ENCODE measurements at regions not wholly inside any gene's neighbourhood (a gene's known extent, or its start where the extent isn't known, plus 50 kb on each side); places are given as distances from the start of the nearest gene placed in this dataset.

DNA sequence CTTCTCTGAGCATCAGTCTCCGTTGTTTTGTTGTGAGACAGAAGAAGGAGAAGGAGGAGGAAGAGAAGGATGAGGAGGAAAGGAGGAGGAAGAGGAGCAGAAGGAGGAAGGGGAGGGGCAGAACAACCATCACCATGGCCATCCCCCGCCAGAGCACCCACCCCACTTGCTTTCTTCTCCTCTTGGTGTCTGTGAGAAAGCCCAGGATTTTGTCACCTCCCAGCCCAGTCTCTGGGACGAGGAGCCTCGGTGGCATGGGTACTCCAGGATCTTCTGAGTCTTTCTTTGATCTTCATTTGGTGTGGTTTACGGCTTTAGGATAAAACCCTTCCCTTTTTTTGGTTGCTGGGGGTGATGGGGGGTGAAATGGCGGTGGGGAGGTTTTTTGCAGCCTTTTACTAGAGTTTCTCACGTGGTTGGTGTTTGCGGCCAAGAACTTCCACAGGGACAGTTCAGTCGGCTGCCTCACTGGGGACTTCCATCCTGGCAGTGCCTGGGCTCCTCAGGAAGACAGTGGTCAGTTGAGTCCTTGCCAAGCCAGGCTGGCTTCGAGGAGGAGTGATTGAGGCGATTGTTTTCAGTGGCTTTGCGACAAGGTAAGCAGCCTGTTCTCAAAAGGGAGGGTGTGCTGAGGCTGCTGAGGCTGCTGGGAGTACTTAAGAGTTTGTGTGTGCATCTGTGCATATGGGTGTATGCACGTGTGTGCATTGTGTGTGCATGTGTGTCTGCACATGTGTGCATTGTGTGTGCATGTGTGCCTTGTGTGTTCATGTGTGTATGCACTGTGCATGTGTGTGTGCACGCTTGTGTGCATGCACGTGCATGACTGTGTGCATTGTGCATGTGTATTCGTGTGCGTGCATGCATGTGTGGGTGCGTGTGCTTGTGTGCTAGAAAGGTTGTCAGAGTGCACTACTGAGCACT lies 567.5 kb downstream of the TBC1D22A start:
- H3K9ac ChIP-seq (ENCODE audit: low read depth, low read length, poor library complexity), result peak overlapping the region; percentile 38
- no peak overlapping the region for H2BK15ac ChIP-seq (ENCODE audit: low read length)
- H2BK120ac ChIP-seq (ENCODE audit: low read depth, low read length), result no peak overlapping the region
- no peak overlapping the region for H2AK5ac ChIP-seq (ENCODE audit: low read depth, low read length)
- peaks cover 0 to 2% of the 10 kb centered on the region in 2 donors for H3K36me3 ChIP-seq (replicated peaks in 1 of 2; ENCODE audit: control insufficient read depth in 2 of 2, insufficient read depth in 2 of 2, low read length in 2 of 2)
- H2BK12ac ChIP-seq (ENCODE audit: low read length), result no peak overlapping the region
- H3K27ac ChIP-seq (replicated peaks; ENCODE audit: low read length), result no peak overlapping the region
- no peak overlapping the region for H3K18ac ChIP-seq (ENCODE audit: low read length)
- DNase-seq (ENCODE audit: low spot score), result no peak
- no peak overlapping the region for H2AFZ ChIP-seq (ENCODE audit: low read length)
- peak overlapping the region in 1 of 2 donors; percentile 57 for H3K4me3 ChIP-seq (ENCODE audit: low read length in 2 of 2)
- H3K4ac ChIP-seq (ENCODE audit: low read length), result no peak overlapping the region
- no peak overlapping the region for H3K4me2 ChIP-seq (ENCODE audit: insufficient read depth, low read length, poor library complexity, severe bottlenecking)
- H4K8ac ChIP-seq (ENCODE audit: low read depth, low read length), result no peak overlapping the region
- no peak overlapping the region for H4K91ac ChIP-seq (ENCODE audit: low read depth, low read length, poor library complexity)
- H3K9me3 ChIP-seq (replicated peaks in 1 of 2; ENCODE audit: control insufficient read depth in 2 of 2, insufficient read depth in 1 of 2, low read depth in 1 of 2, low read length in 2 of 2), result peaks cover 0 to 53% of the 10 kb centered on the region in 2 donors
- no peak overlapping the region for H3K14ac ChIP-seq (ENCODE audit: low read length)
- peak overlapping the region; percentile 43 for H3K23ac ChIP-seq (ENCODE audit: low read depth, low read length, poor library complexity)
- no peaks in the 10 kb centered on the region for H3K79me1 ChIP-seq (ENCODE audit: low read depth, low read length)
- peaks cover 0 to 10% (median 0%) of the 10 kb centered on the region in 3 experiments for H3K27me3 ChIP-seq (ENCODE audit: control insufficient read depth in 3 of 3, insufficient read depth in 3 of 3, low read depth in 1 of 3, low read length in 3 of 3)
- no CpG with 5 or more reads among the region's 18 CpGs for WGBS, 2 donors (ENCODE audit: extremely low coverage in 2 of 2, insufficient read length in 2 of 2, insufficient replicate concordance in 1 of 2)
- H3K4me1 ChIP-seq (ENCODE audit: control insufficient read depth in 2 of 2, insufficient read depth in 1 of 2, low read depth in 1 of 2, low read length in 2 of 2), result no peaks in the 10 kb centered on the region
- no peak overlapping the region for H2BK5ac ChIP-seq (ENCODE audit: low read length)

DNA sequence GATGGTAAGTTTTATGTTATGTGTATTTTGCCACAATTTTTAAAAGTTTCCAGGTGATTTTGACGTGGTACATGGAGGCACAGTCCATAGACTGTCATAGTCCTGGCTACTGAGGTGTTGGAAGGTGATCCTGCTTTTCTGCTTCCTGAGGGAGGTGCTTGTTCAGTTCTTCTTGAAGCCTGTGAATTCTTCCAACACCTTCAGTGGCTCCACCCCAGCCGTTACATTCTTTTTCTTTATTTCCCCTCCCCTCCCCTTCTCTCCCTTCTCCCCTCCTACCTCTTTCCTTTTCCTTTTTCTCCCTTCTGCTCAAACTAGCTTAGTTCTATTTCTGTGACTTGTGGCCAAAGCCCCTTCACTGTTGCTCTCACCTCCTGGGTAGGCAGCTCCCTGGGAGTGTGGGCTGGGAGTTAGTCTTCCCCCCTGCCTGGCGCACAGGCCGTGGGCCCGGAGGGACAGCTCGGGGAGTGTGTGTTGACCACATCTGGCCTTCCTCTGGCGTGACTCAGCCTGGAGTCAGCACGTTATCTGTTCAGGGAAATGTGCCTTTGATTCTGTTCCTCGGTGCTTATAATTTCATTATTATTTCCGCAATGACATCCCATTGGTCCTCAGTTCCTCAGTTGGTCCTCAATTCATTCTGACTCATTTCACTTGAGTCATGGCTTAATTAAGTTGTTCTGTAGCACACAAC lies 566.2 kb downstream of the TBC1D22A start:
- no peak overlapping the region for H2BK5ac ChIP-seq (ENCODE audit: low read length)
- no peak overlapping the region for H3K4ac ChIP-seq (ENCODE audit: low read length)
- H3K4me2 ChIP-seq (ENCODE audit: insufficient read depth, low read length, poor library complexity, severe bottlenecking), result no peak overlapping the region
- DNase-seq (ENCODE audit: low spot score), result no peak
- no peak overlapping the region for H2BK120ac ChIP-seq (ENCODE audit: low read depth, low read length)
- H3K36me3 ChIP-seq (replicated peaks in 1 of 2; ENCODE audit: control insufficient read depth in 2 of 2, insufficient read depth in 2 of 2, low read length in 2 of 2), result peaks cover 0 to 2% of the 10 kb centered on the region in 2 donors
- H3K23ac ChIP-seq (ENCODE audit: low read depth, low read length, poor library complexity), result no peak overlapping the region
- H4K8ac ChIP-seq (ENCODE audit: low read depth, low read length), result no peak overlapping the region
- no peak overlapping the region for H2BK12ac ChIP-seq (ENCODE audit: low read length)
- no peaks in the 10 kb centered on the region for H3K4me1 ChIP-seq (ENCODE audit: control insufficient read depth in 2 of 2, insufficient read depth in 1 of 2, low read depth in 1 of 2, low read length in 2 of 2)
- H3K9ac ChIP-seq (ENCODE audit: low read depth, low read length, poor library complexity), result no peak overlapping the region
- no peak overlapping the region for H3K27ac ChIP-seq (replicated peaks; ENCODE audit: low read length)
- H2AK5ac ChIP-seq (ENCODE audit: low read depth, low read length), result no peak overlapping the region
- H2AFZ ChIP-seq (ENCODE audit: low read length), result no peak overlapping the region
- peak overlapping the region in 1 of 2 donors; percentile 43 for H3K4me3 ChIP-seq (ENCODE audit: low read length in 2 of 2)
- WGBS, 2 donors (ENCODE audit: extremely low coverage in 2 of 2, insufficient read length in 2 of 2, insufficient replicate concordance in 1 of 2), result no CpG with 5 or more reads among the region's 10 CpGs
- H2BK15ac ChIP-seq (ENCODE audit: low read length), result no peak overlapping the region
- H3K79me1 ChIP-seq (ENCODE audit: low read depth, low read length), result no peaks in the 10 kb centered on the region
- peaks cover 0 to 10% (median 0%) of the 10 kb centered on the region in 3 experiments for H3K27me3 ChIP-seq (ENCODE audit: control insufficient read depth in 3 of 3, insufficient read depth in 3 of 3, low read depth in 1 of 3, low read length in 3 of 3)
- peak overlapping the region; percentile 42 for H3K14ac ChIP-seq (ENCODE audit: low read length)
- H3K18ac ChIP-seq (ENCODE audit: low read length), result no peak overlapping the region
- no peak overlapping the region for H4K91ac ChIP-seq (ENCODE audit: low read depth, low read length, poor library complexity)
- H3K9me3 ChIP-seq (replicated peaks in 1 of 2; ENCODE audit: control insufficient read depth in 2 of 2, insufficient read depth in 1 of 2, low read depth in 1 of 2, low read length in 2 of 2), result peaks cover 0 to 56% of the 10 kb centered on the region in 2 donors

DNA sequence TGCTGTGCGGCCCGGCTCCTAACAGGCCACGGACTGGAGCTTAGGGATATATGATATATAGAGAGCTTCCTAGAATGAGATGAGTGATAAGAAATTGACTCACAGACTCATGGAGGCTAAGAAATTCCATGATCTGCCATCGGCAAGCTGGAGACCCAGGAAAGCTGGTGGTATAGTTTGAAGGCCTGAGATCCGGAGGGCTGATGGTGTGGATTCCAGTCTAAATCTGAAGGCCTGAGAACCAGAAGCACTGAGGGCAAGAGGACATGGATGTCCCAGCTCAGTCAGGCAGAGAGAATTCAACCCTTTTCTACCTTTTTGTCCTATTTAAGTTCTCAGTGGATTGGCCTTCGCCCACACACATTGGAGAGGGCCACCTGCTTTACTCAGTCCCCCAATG lies 564.8 kb downstream of the TBC1D22A start:
- no peak overlapping the region for H3K4me2 ChIP-seq (ENCODE audit: insufficient read depth, low read length, poor library complexity, severe bottlenecking)
- H2AK5ac ChIP-seq (ENCODE audit: low read depth, low read length), result no peak overlapping the region
- H2BK15ac ChIP-seq (ENCODE audit: low read length), result no peak overlapping the region
- no peak overlapping the region for H3K18ac ChIP-seq (ENCODE audit: low read length)
- no peak overlapping the region for H4K91ac ChIP-seq (ENCODE audit: low read depth, low read length, poor library complexity)
- H2BK12ac ChIP-seq (ENCODE audit: low read length), result no peak overlapping the region
- peaks cover 0 to 2% of the 10 kb centered on the region in 2 donors for H3K36me3 ChIP-seq (replicated peaks in 1 of 2; ENCODE audit: control insufficient read depth in 2 of 2, insufficient read depth in 2 of 2, low read length in 2 of 2)
- H3K27me3 ChIP-seq (ENCODE audit: control insufficient read depth in 3 of 3, insufficient read depth in 3 of 3, low read depth in 1 of 3, low read length in 3 of 3), result peaks cover 0 to 10% (median 0%) of the 10 kb centered on the region in 3 experiments
- no peak overlapping the region for H3K9ac ChIP-seq (ENCODE audit: low read depth, low read length, poor library complexity)
- no peaks in the 10 kb centered on the region for H3K4me1 ChIP-seq (ENCODE audit: control insufficient read depth in 2 of 2, insufficient read depth in 1 of 2, low read depth in 1 of 2, low read length in 2 of 2)
- no peak overlapping the region for H2BK5ac ChIP-seq (ENCODE audit: low read length)
- peaks cover 0 to 58% of the 10 kb centered on the region in 2 donors for H3K9me3 ChIP-seq (replicated peaks in 1 of 2; ENCODE audit: control insufficient read depth in 2 of 2, insufficient read depth in 1 of 2, low read depth in 1 of 2, low read length in 2 of 2)
- H2AFZ ChIP-seq (ENCODE audit: low read length), result no peak overlapping the region
- no peak overlapping the region for H3K4me3 ChIP-seq (ENCODE audit: low read length in 2 of 2)
- H3K14ac ChIP-seq (ENCODE audit: low read length), result no peak overlapping the region
- WGBS, 2 donors (ENCODE audit: extremely low coverage in 2 of 2, insufficient read length in 2 of 2, insufficient replicate concordance in 1 of 2), result no CpG with 5 or more reads among the region's 6 CpGs
- no peaks in the 10 kb centered on the region for H3K79me1 ChIP-seq (ENCODE audit: low read depth, low read length)
- no peak overlapping the region for H3K4ac ChIP-seq (ENCODE audit: low read length)
- no peak overlapping the region for H4K8ac ChIP-seq (ENCODE audit: low read depth, low read length)
- no peak for DNase-seq (ENCODE audit: low spot score)
- no peak overlapping the region for H3K23ac ChIP-seq (ENCODE audit: low read depth, low read length, poor library complexity)
- no peak overlapping the region for H2BK120ac ChIP-seq (ENCODE audit: low read depth, low read length)
- no peak overlapping the region for H3K27ac ChIP-seq (replicated peaks; ENCODE audit: low read length)

DNA sequence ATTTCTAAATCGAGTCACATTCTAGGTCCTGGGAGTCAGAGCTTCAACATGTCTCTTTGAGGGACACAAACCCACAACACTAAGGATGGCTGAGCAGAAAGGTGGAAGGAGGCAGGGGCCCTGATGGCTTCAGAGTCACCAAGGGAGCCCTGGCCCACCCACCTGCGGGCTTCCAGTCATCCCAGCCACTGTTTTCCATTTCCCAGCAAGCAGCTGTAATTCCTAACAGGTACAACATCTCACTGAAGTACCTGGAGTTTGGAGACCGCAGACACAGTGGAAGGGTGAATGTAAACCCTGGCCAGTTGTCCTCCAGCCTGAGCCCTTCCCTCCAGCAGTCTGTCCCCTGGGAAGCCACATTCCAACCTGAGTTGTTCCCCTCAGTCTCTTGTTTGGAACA lies 562.8 kb downstream of the TBC1D22A start:
- Histone ChIP-seq H3K4ac (ENCODE audit: low read length) (no peak overlapping the region), H4K8ac (ENCODE audit: low read depth, low read length) (no peak overlapping the region), H3K4me1 (ENCODE audit: control insufficient read depth in 2 of 2, insufficient read depth in 1 of 2, low read depth in 1 of 2, low read length in 2 of 2) (no peaks in the 10 kb centered on the region), H3K79me1 (ENCODE audit: low read depth, low read length) (no peaks in the 10 kb centered on the region), H3K36me3 (replicated peaks in 1 of 2; ENCODE audit: control insufficient read depth in 2 of 2, insufficient read depth in 2 of 2, low read length in 2 of 2) (peaks cover 0 to under 1% of the 10 kb centered on the region in 2 donors), H3K9me3 (replicated peaks in 1 of 2; ENCODE audit: control insufficient read depth in 2 of 2, insufficient read depth in 1 of 2, low read depth in 1 of 2, low read length in 2 of 2) (peaks cover 0 to 50% of the 10 kb centered on the region in 2 donors), H2AK5ac (ENCODE audit: low read depth, low read length) (no peak overlapping the region), H3K14ac (ENCODE audit: low read length) (no peak overlapping the region), H3K18ac (ENCODE audit: low read length) (no peak overlapping the region), H2BK12ac (ENCODE audit: low read length) (no peak overlapping the region), H3K9ac (ENCODE audit: low read depth, low read length, poor library complexity) (no peak overlapping the region), H4K91ac (ENCODE audit: low read depth, low read length, poor library complexity) (no peak overlapping the region), H3K27ac (replicated peaks; ENCODE audit: low read length) (no peak overlapping the region), H3K27me3 (ENCODE audit: control insufficient read depth in 3 of 3, insufficient read depth in 3 of 3, low read depth in 1 of 3, low read length in 3 of 3) (peaks cover 0 to 3% (median 0%) of the 10 kb centered on the region in 3 experiments), H3K23ac (ENCODE audit: low read depth, low read length, poor library complexity) (no peak overlapping the region), H2BK15ac (ENCODE audit: low read length) (no peak overlapping the region), H2AFZ (ENCODE audit: low read length) (no peak overlapping the region), H2BK5ac (ENCODE audit: low read length) (no peak overlapping the region), H2BK120ac (ENCODE audit: low read depth, low read length) (no peak overlapping the region), H3K4me3 (ENCODE audit: low read length in 2 of 2) (no peak overlapping the region), H3K4me2 (ENCODE audit: insufficient read depth, low read length, poor library complexity, severe bottlenecking) (no peak overlapping the region)
- no CpG with 5 or more reads among the region's 3 CpGs for WGBS, 2 donors (ENCODE audit: extremely low coverage in 2 of 2, insufficient read length in 2 of 2, insufficient replicate concordance in 1 of 2)
- DNase-seq (ENCODE audit: low spot score), result no peak
